Hematopoietic multipotent progenitor cell treated with erythropoietin and hydrocortisone succinate and interleukin-3 and kit ligand, for 17 days (in vitro differentiated cells): ENCODE measurements at regions not wholly inside any gene's neighbourhood (a gene's known extent, or its start where the extent isn't known, plus 50 kb on each side); places are given as distances from the start of the nearest gene placed in this dataset.

Source experiments
- DNase-seq: peaks from one replicate; pipeline ENCODE4 v3.0.0-alpha.2; 2015; ENCODE audit warnings: low spot score

DNA sequence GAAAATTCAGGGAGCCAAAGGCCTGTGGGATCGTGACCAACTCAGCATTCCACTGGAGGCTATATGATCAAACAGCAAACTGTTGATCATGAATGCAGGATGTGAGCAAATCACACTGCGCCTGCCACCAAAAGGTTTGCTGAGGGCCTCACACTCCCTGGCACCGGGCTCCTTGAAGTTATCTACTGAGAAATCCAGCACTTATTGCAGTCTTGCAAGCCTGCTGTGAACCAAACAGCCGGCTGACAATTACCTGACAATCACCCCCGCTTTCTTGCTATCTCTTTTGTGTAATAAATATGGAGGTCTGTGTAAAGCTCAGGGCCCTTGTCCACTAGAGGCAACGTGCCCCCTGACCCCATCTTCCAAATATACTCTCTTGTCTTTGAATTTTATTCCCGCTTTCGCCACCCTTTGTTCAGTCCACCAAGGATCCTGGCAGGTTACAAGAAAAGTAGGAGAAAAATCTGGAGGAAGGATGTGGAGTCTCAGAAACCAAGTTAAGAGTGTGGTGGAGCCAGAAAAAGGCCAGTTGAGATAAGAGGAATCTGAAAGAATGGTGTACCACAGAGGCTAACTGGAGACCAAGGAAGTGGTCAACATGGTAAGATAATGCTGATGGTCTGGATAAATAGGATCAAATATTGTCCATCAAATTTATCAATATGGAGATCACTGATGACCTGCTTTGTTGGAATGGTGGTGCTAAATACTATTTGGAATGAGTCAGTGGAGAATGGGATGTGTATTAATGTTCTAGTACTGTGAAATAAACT lies 229.2 kb downstream of the ALX1 start:
- DNase-seq, result no peak

DNA sequence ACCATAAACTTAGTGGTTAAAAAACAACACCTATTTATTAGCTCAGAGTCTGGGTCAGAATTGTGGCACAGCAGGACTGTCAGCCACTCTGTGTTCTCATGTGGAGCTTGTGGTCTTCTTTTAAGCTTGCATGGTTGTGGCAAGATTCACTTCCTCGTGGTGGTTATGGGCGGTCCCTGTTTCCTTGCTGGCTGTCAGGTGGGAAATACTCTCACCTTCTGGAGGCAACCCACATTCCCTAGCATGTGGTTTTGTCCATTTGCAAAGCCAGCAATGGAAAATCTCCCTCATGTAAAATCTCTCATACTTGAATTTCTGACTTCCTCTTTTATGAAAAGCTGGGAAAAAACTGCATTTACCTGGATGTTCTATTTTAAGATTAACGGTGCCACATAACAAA lies 229.8 kb downstream of the ALX1 start:
- DNase-seq, result no peak

- DNase-seq, result no peak
These were observed 236.0 kb downstream of the ALX1 start for GRCh38 chr12:85516039-85516438.

GRCh38 chr12:85516667-85517325 lies 236.8 kb downstream of the ALX1 start:
- DNase-seq, result no peak

- no peak for DNase-seq
These were observed 239.1 kb downstream of the ALX1 start for GRCh38 chr12:85519163-85519562.

DNA sequence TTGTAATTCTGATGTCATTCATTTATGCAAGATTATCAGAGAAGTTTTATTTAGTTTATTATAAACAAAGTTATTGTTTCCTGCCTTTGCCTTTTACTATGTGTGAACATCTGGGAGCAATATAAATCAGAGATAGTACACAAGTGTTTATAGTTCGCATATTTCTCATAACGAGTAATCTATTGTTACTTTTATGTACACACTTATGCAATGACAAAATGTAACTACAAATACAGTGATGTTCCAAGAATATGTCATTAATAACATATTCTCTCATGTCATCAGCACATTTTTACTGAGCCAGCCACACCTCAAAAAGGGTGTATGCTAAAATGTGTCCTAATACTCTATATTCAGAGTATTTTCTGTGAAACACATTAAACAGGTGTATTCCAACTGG lies 243.2 kb downstream of the ALX1 start:
- DNase-seq, result no peak

DNA sequence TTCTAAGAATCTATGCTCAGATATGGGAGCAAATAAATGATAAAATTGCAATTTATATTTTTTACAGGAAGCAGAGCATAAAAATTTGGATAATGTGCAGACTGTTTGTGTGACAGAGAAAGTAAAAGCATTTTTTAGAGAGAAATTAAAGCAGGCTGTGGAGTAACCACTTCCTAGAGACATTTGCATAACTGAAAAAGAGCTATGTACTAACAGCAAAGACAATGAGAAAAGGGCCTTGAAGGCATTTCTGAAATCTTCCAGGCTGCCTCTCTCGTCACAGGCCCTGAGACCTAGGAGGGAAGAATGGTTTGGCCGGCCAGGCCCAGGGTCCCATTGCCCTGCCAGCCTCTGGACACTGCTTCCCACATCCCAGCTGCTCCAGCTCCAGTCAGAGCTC lies 247.2 kb downstream of the ALX1 start:
- DNase-seq, result no peak

DNA sequence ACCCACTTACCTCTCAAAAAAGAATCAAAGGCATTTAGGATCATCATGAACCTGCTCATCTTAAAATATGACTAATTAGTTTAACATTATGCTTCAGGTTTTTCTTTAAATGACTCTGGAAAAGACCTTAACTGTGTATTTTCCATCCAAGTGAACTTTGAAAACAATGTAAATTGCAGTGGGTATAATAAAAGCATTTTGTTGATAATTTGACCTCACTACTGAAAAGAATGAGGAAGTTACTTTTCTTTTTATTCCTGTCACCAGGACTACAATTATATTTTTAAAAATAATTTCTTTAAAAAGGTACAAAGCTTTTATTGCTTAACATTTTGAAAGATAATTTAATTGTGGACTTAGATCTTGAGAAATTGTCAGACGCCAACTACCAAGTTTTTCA lies 249.9 kb downstream of the ALX1 start:
- no peak for DNase-seq

- DNase-seq, result no peak
These were observed 250.4 kb downstream of the ALX1 start for GRCh38 chr12:85530456-85530855.

DNA sequence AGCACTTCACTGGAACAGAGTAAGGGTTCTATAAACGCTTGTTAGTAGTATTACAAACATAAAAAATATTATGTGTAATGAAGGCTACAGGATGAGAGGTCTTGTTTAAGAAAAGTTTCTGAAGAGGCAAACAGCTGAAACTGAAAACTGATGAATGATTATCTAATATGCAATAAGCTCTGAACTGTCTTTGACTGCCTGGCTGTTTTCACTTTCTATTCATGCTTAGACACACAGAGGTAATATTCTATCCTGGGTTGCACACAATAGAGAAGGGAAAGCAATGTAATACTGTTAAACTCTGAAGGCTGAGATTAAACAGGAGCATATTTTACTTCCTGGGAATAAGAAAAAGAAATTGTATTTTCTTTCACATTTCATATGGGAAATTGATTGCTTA lies 251.3 kb downstream of the ALX1 start:
- no peak for DNase-seq

GRCh38 chr12:85549640-85550039 lies 269.6 kb downstream of the ALX1 start:
- no peak for DNase-seq

DNA sequence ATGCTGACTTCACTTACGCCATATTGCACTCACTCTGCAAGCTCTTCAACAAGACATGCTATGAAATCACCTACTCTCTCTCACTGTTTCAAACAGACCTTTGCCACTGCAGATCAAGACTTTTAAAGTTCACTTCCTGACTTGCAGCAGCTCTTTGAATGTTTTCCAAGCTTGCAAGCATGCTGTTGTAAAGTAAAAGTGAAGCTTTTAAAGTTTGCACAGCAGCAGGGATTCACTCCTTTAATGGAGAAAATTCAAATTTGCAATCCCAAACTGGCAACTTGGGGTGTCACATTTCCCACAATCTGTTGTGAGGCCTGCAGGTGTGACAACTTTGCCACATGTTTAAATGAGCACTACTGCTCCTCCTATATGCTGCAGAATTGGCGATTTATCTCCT lies 270.9 kb downstream of the ALX1 start:
- DNase-seq, result no peak

DNA sequence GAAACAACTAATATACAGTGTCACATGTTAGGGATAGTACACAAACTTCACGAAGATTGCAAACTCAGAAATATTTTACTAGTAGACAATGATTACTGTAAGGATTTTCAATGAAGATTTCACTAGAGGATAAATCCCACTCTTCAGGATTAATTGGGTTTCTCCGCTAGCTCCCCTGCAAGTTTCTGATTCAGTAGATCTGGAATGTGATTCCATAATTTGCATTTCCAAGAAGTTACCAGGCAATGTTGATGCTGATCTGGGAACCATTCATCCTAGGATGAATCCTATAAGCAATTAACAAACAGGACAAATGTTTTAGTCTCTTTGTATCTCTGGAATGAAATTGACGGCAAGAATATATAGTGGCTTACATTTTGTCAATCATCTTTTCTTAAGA lies 272.4 kb downstream of the ALX1 start:
- DNase-seq, result no peak

- DNase-seq, result no peak
These were observed 277.8 kb downstream of the ALX1 start for GRCh38 chr12:85557850-85558249.

- DNase-seq, result no peak
These were observed 277.5 kb downstream of the RASSF9 start for GRCh38 chr12:85558684-85559083.

DNA sequence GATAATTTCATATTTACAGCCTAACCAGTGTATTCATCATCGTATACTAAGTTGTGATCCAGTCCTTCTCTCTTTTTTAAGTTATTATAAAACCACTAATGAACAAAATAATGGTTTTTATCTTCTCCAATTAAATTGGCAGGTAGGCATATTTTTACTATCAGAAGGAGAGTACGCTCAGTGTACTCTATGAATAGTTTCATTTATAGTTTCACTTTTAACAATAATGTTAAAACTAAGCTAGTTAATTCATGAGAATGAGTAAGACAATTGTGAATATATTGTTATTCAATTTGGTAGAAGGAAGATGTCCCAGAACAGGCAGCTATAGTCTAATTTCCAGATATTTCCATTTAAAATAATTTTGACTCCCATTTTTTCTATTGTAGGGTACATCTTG lies 277.1 kb downstream of the RASSF9 start:
- no peak for DNase-seq

DNA sequence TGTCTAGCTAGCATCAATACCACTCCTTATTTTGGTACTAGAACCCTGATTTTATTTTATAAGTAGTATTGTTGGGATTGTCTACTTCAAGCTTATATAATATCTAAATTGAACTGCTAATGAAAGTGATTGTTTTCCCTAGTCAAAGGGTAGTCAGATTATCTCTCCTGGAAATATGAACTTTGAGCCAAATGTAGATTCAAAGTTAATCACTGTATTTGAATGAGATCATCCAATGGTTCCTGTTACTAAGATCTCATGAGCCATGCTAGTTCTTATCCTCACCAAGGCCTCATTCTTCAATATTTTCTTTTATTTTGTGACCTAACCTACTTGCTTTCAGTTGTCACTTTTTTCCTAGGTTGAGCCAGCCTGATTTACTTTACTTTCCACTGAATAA lies 276.7 kb downstream of the RASSF9 start:
- DNase-seq, result no peak

- DNase-seq, result no peak
These were observed 273.4 kb downstream of the RASSF9 start for GRCh38 chr12:85562765-85563164.

DNA sequence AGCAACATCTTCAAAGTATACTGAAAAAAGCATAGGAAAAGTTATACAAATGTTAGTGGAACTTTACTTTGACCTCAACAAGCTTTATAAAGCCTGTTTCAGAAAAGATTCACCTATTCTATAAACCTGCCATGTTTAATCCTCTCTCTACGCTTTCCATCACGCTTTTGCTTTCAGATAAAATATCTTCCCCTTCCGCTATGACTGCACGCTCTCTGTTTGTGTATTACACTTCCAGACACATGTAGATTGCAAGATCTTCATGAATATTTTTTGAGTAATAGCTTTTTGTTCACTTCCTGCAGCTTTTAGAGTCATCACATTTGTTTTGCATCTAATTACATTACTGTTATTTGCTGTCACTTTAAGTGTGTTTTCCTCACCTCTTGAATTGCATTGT lies 271.4 kb downstream of the RASSF9 start:
- no peak for DNase-seq

GRCh38 chr12:85568395-85569103 lies 267.7 kb downstream of the RASSF9 start:
- DNase-seq, result no peak

GRCh38 chr12:85569261-85569660 lies 266.9 kb downstream of the RASSF9 start:
- DNase-seq, result no peak

- no peak for DNase-seq
These were observed 263.3 kb downstream of the RASSF9 start for GRCh38 chr12:85572956-85573355.

DNA sequence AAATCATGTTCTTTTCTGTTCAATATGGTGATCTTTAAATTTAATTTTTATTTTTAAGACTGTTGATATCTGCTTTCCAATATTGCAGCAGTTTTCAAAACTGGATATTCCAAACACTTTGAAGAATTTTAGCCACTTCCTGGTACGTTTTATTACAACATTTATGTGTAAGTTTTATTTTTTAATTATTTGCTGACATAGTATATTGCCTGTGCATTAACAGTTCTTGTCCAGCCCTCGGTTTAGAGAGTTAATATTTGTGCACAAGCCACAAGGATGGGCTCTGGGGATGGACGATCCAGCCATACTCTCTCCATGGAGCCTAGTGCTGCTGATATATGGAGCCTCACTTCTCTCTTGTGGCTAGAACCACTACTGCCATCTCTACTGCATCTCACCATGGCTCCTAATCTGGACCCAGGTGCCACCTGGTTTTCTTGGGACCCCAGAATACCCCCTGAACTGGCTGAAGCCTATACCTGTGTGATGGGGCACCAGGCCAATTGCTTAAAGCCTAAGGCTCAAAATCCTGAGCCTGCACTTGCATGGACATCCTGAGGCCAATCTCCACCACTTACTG lies 262.5 kb downstream of the RASSF9 start:
- DNase-seq, result no peak
